T-cell (primary cell): ENCODE measurements at regions not wholly inside any gene's neighbourhood (a gene's known extent, or its start where the extent isn't known, plus 50 kb on each side); places are given as distances from the start of the nearest gene placed in this dataset.

Source experiments
- ATAC-seq, 4 experiments: fragments of 200-7000 bp in 3 of 4; fragments of 150-1000 bp in 1 of 4; cut with Tn5 transposase; replicated peaks in 1 of 4; 1 replicate in 3 of 4; 2 replicates in 1 of 4; pipeline ENCODE4 v1.10.0; 2021; ENCODE audit warnings: moderate library complexity in 3 of 4, mild to moderate bottlenecking in 2 of 4, moderate number of reproducible peaks in 1 of 4
- CTCF ChIA-PET, 2 donors: fragments of 300-600 bp; sonication (Branson Sonifier 250); formaldehyde crosslinking; loops; one replicate each; lab custom pipeline; 2022; ENCODE audit warnings: antibody characterized with exemption in 2 of 2; lab: Charles Lee
- POLR2A ChIA-PET, 2 donors: fragments of 300-600 bp; sonication (Branson Sonifier 250); formaldehyde crosslinking; loops; one replicate each; lab custom pipeline; 2022; ENCODE audit warnings: antibody characterized with exemption in 2 of 2; lab: Charles Lee
- DNase-seq, 35 experiments: peaks; one replicate each; pipeline versions ENCODE4 v3.0.0 to v3.0.0-alpha.2; 2013 to 2023
- H3K27ac ChIP-seq: one replicate; pipeline ENCODE4 v1.5.1; 2013; ENCODE audit warnings: low read length
- H3K27me3 ChIP-seq, 2 experiments: replicated peaks in 1 of 2; 1 replicate in 1 of 2; 2 replicates in 1 of 2; pipeline versions ENCODE4 v1.6.1 to v1.7.0; 2013; ENCODE audit warnings: low read length in 1 of 2, mixed read lengths in 1 of 2; ENCODE audit not compliant: control insufficient read depth in 2 of 2, insufficient read depth in 2 of 2; ENCODE audit errors: extremely low read depth in 1 of 2
- H3K36me3 ChIP-seq, 2 donors: 1 replicate in 1 of 2; 2 replicates in 1 of 2; pipeline versions ENCODE4 v1.6.1 to v1.7.0; 2013; ENCODE audit warnings: low read length in 1 of 2; ENCODE audit not compliant: control insufficient read depth in 2 of 2, insufficient read depth in 1 of 2; ENCODE audit errors: extremely low read depth in 1 of 2
- H3K4me1 ChIP-seq, 2 experiments: 1 replicate in 1 of 2; 2 replicates in 1 of 2; pipeline versions ENCODE4 v1.6.1 to v1.7.0; 2013; ENCODE audit warnings: low read length in 2 of 2, mixed read lengths in 1 of 2; ENCODE audit not compliant: insufficient read depth in 2 of 2, control insufficient read depth in 1 of 2; ENCODE audit errors: extremely low read depth in 1 of 2
- H3K4me3 ChIP-seq, 2 donors: 1 replicate in 1 of 2; 2 replicates in 1 of 2; pipeline versions ENCODE4 v1.5.1 to v1.7.0; 2013; ENCODE audit warnings: mild to moderate bottlenecking in 2 of 2, low read length in 1 of 2, moderate library complexity in 1 of 2; ENCODE audit not compliant: control insufficient read depth in 1 of 2; ENCODE audit errors: extremely low read depth in 1 of 2
- H3K9me3 ChIP-seq: 2 replicates; pipeline ENCODE4 v1.7.0; 2013
- H3K27ac Mint-ChIP-seq, 2 donors: one replicate each; pipeline ENCODE4 v1.8.0; 2020 to 2021; ENCODE audit warnings: mild to moderate bottlenecking in 2 of 2, mixed read lengths in 2 of 2
- H3K27me3 Mint-ChIP-seq, 2 donors: one replicate each; pipeline ENCODE4 v1.8.0; 2021 to 2022; ENCODE audit warnings: mixed read lengths in 2 of 2
- H3K36me3 Mint-ChIP-seq: one replicate; pipeline ENCODE4 v1.8.0; 2021; ENCODE audit warnings: mixed read lengths
- H3K4me1 Mint-ChIP-seq, 3 donors: one replicate each; pipeline ENCODE4 v1.8.0; 2020 to 2022; ENCODE audit warnings: mixed read lengths in 3 of 3, mild to moderate bottlenecking in 1 of 3
- H3K4me3 Mint-ChIP-seq, 3 donors: one replicate each; pipeline ENCODE4 v1.8.0; 2020 to 2022; ENCODE audit warnings: mild to moderate bottlenecking in 3 of 3, mixed read lengths in 3 of 3, moderate library complexity in 3 of 3
- H3K9me3 Mint-ChIP-seq, 3 donors: one replicate each; pipeline ENCODE4 v1.8.0; 2020 to 2022; ENCODE audit warnings: mixed read lengths in 3 of 3
- WGBS: methylation state at CpG from one replicate; pipeline ENCODE4 v1.1.5; 2013; ENCODE audit warnings: missing lambda C conversion rate; ENCODE audit not compliant: insufficient coverage; 5-methylcytosine and 5-hydroxymethylcytosine counted together

GRCh38 chr17:70901870-70902269, 732.5 kb downstream of the KCNJ2 start:
- no peak for ATAC-seq
- Mint-ChIP-seq H3K27me3 (no peaks in the 10 kb centered on the region), H3K36me3 (no peaks in the 10 kb centered on the region), H3K9me3 (peaks cover 8 to 14% (median 12%) of the 10 kb centered on the region in 3 donors), H3K27ac (no peak overlapping the region), H3K4me3 (no peak overlapping the region), H3K4me1 (no peaks in the 10 kb centered on the region)
- 83% methylated on average over 1 of the region's 2 CpGs for WGBS
- Histone ChIP-seq H3K4me3 (no peak overlapping the region), H3K9me3 (peaks cover 2% of the 10 kb centered on the region), H3K27me3 (no peaks in the 10 kb centered on the region), H3K4me1 (no peaks in the 10 kb centered on the region), H3K27ac (no peak overlapping the region), H3K36me3 (no peaks in the 10 kb centered on the region)
- CTCF ChIA-PET: no interaction called here
- POLR2A ChIA-PET: no interaction called here
- no peak for DNase-seq

- WGBS: 24% methylated on average over 1 of the region's 3 CpGs
Observed at GRCh38 chr17:70905796-70906195, 736.5 kb downstream of the KCNJ2 start.

GRCh38 chr17:70906808-70907207, 737.5 kb downstream of the KCNJ2 start:
- H3K4me3 ChIP-seq: no peak overlapping the region
- no peak overlapping the region for H3K4me3 Mint-ChIP-seq
- DNase-seq (no peak), ATAC-seq (no peak)
- no CpG with 5 or more reads among the region's 2 CpGs for WGBS
- H3K36me3 Mint-ChIP-seq: no peaks in the 10 kb centered on the region
- no peak overlapping the region for H3K27ac ChIP-seq
- no peaks in the 10 kb centered on the region for H3K36me3 ChIP-seq
- peaks cover 1% of the 10 kb centered on the region for H3K9me3 ChIP-seq
- no peak overlapping the region for H3K27ac Mint-ChIP-seq
- peaks cover 4 to 14% (median 6%) of the 10 kb centered on the region in 3 donors for H3K9me3 Mint-ChIP-seq
- no peaks in the 10 kb centered on the region for H3K4me1 Mint-ChIP-seq
- no peaks in the 10 kb centered on the region for H3K27me3 ChIP-seq
- ChIA-PET POLR2A (interaction anchor here in 1 of 2 donors (0.6 kb wide), 1 partner anchor 873 kb away, joined by 5 read pairs; no protein-coding TSS in a partner anchor), CTCF (interaction anchor here in 1 of 2 donors (0.7 kb wide), 1 partner anchor 227 kb away, joined by 5 read pairs; no protein-coding TSS in a partner anchor)
- no peaks in the 10 kb centered on the region for H3K4me1 ChIP-seq
- no peaks in the 10 kb centered on the region for H3K27me3 Mint-ChIP-seq

More at GRCh38 chr17:70905796-70906195, 736.5 kb downstream of the KCNJ2 start:
- Mint-ChIP-seq H3K36me3 (no peaks in the 10 kb centered on the region), H3K9me3 (peaks cover 5 to 14% (median 11%) of the 10 kb centered on the region in 3 donors), H3K27ac (no peak overlapping the region), H3K4me3 (no peak overlapping the region), H3K27me3 (no peaks in the 10 kb centered on the region), H3K4me1 (no peaks in the 10 kb centered on the region)
- DNase-seq (no peak), ATAC-seq (no peak)
- ChIA-PET POLR2A (no interaction called here), CTCF (no interaction called here)
- Histone ChIP-seq H3K27me3 (no peaks in the 10 kb centered on the region), H3K36me3 (no peaks in the 10 kb centered on the region), H3K27ac (no peak overlapping the region), H3K4me3 (no peak overlapping the region), H3K4me1 (no peaks in the 10 kb centered on the region), H3K9me3 (peaks cover 2% of the 10 kb centered on the region)

GRCh38 chr17:70912716-70913485, 743.6 kb downstream of the KCNJ2 start:
- Histone ChIP-seq H3K27me3 (no peaks in the 10 kb centered on the region), H3K4me3 (no peak overlapping the region), H3K4me1 (no peaks in the 10 kb centered on the region), H3K36me3 (no peaks in the 10 kb centered on the region), H3K27ac (no peak overlapping the region), H3K9me3 (no peaks in the 10 kb centered on the region)
- Mint-ChIP-seq H3K9me3 (peaks cover 15 to 26% (median 16%) of the 10 kb centered on the region in 3 donors), H3K27me3 (no peaks in the 10 kb centered on the region), H3K27ac (no peak overlapping the region), H3K4me1 (no peaks in the 10 kb centered on the region), H3K36me3 (no peaks in the 10 kb centered on the region), H3K4me3 (no peak overlapping the region)
- DNase-seq (no peak), ATAC-seq (no peak)
- 20% methylated on average over 1 of the region's 4 CpGs for WGBS
- POLR2A ChIA-PET: no interaction called here
- CTCF ChIA-PET: no interaction called here

GRCh38 chr17:70916469-70916868, 747.1 kb downstream of the KCNJ2 start:
- DNase-seq (no peak), ATAC-seq (no peak)
- H3K4me3 Mint-ChIP-seq: no peak overlapping the region
- H3K4me3 ChIP-seq: no peak overlapping the region
- no peaks in the 10 kb centered on the region for H3K4me1 Mint-ChIP-seq
- H3K27ac Mint-ChIP-seq: no peak overlapping the region
- H3K36me3 Mint-ChIP-seq: no peaks in the 10 kb centered on the region
- no peaks in the 10 kb centered on the region for H3K4me1 ChIP-seq
- no peaks in the 10 kb centered on the region for H3K27me3 ChIP-seq
- no peak overlapping the region for H3K27ac ChIP-seq
- no peaks in the 10 kb centered on the region for H3K9me3 ChIP-seq
- H3K36me3 ChIP-seq: no peaks in the 10 kb centered on the region
- CTCF ChIA-PET: no interaction called here
- POLR2A ChIA-PET: no interaction called here
- no peaks in the 10 kb centered on the region for H3K27me3 Mint-ChIP-seq
- peaks cover 16 to 30% (median 21%) of the 10 kb centered on the region in 3 donors for H3K9me3 Mint-ChIP-seq

DNA sequence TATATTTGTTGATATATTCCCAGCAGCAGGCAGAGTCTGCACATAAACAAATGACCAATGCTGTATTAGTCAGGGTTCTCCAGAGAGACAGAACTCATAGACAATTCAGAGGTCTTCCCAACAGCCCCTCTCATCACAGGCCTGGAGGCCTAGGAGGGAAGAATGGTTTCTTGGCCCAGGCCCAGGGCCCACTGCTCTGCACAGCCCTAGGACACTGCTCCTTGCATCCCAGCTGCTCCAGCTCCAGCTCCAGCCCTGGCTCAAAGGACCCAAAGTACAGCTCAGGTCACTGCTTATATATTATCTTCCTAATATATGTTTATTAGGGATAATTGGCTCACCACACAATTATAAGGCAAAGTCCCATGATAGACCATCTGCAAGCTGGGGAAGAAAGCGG, 749.9 kb downstream of the KCNJ2 start:
- no peaks in the 10 kb centered on the region for H3K36me3 ChIP-seq
- ChIA-PET POLR2A (no interaction called here), CTCF (no interaction called here)
- H3K27me3 Mint-ChIP-seq: no peaks in the 10 kb centered on the region
- ATAC-seq (no peak), DNase-seq (no peak)
- no peak overlapping the region for H3K27ac ChIP-seq
- peaks cover 4% of the 10 kb centered on the region for H3K9me3 ChIP-seq
- no peaks in the 10 kb centered on the region for H3K4me1 ChIP-seq
- H3K4me3 Mint-ChIP-seq: no peak overlapping the region
- no peaks in the 10 kb centered on the region for H3K27me3 ChIP-seq
- H3K27ac Mint-ChIP-seq: no peak overlapping the region
- WGBS: 86% methylated on average over 1 of the region's 1 CpG
- no peaks in the 10 kb centered on the region for H3K4me1 Mint-ChIP-seq
- H3K9me3 Mint-ChIP-seq: peaks cover 16 to 30% (median 24%) of the 10 kb centered on the region in 3 donors
- H3K36me3 Mint-ChIP-seq: no peaks in the 10 kb centered on the region
- no peak overlapping the region for H3K4me3 ChIP-seq
